ENCODE measurements at regions not wholly inside any gene's neighbourhood (a gene's known extent, or its start where the extent isn't known, plus 50 kb on each side); places are given as distances from the start of the nearest gene placed in this dataset.

DNA sequence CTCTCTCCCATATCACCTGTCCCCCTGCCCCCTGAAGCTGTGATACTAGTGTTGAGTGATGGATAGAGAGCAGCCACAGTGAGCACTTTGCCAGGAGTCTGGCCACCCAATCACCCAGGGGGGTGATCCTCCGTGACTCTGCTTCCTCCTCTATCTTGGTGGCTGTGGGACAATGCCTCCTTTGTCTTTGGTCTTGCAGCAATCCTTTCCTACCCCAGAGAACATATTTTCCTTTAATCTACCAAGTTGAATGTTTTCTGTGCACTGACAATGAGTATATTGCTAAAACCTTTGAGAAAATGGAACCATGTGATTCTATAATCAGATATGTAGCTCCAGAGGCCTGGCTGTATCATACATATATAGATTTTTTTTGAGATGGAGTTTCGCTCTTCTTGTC is 58.1 kb upstream of the HEPHL1 start:
- no peak for DNase-seq (ENCODE audit: low read depth, low spot score)

DNA sequence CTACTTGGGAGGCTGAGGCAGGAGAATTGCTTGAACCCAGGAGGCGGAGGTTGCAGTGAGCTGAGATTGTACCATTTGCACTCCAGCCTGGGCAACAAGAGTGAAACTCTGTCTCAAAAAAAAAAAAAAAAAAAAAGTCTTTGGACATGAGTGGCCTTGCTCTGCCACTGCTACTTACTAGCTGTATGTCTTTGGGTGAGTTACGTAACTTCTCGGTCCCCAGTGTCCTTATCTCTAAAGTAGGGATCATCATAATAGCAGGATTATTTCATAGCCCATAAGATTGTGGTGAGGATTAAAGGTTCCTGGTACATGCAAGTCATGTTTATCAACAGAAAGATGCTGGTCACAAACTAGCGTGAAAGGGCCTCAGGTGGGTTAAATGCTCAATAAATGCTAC is 53.9 kb upstream of the HEPHL1 start:
- DNase-seq (ENCODE audit: low read depth, low spot score): no peak

DNA sequence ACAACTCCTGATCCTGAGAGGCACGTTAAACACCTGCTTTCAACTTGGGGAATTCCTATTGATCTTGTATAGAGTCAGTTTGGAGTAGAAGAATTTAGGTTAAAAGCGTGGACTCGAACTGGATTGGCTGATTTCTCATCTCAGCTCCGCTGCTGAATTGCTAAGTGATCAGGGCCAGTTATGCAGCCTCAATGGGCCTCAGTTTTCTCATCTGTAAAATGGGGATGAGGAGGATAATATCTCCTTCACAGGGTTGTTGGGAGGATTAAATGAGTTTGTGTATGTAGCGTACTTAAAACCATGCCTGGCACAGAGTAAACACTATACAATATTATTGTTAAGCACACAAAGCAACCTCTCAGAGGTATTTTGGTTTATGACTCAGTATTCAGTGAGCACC is 53.2 kb upstream of the HEPHL1 start:
- no peak for DNase-seq (ENCODE audit: low read depth, low spot score)

DNA sequence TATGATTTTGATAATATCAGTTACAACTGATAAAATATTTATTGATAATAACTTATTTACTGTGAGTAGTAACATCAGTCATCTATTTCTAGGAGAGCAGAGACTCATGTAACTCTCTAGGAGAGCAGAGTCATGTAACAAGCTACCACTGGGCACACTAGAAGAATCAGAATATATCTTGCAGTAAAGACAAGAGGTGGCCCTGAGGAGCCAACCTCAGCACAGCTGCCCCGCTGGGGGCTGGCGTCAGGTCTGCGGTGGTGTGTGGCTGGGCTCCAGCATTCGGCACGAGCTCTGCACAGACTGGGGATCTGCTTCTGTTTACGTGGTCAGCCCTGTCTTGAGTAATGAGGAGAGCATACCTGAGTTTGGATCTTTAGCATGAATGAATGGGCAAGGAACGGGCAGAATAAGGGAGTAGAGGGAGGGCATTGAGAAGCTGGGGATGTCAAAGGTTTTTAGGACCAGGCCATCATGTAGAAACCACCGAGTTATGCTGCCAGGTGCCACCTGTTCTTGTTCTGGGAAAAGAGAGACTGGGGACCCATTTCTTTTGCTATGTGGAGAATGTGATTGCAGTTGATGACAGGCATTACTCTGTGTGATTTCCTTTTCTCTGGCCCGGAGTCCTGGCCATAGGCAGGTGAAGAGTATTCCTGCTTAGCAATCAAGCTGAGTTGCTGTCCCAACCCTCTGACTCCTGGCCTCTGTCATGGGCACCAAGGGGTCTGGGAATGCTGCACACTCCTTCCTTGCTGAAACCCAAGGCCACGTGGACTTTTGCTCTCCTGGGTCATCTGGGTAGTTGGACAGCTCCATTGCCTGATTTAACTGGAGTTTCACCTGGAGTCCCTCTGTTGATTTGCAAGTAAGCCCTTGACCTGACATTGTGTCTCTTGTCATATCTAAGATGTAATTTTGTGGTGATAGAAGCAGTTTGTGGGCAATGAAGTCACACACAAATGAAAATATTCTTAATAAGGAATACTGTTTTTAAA is 50.9 kb upstream of the HEPHL1 start:
- no peak for DNase-seq (ENCODE audit: low read depth, low spot score)

All from brain pericyte (primary cell).